ENCODE measurements at regions not wholly inside any gene's neighbourhood (a gene's known extent, or its start where the extent isn't known, plus 50 kb on each side); places are given as distances from the start of the nearest gene placed in this dataset.

GRCh38 chr7:42700406-42701327, 211.2 kb downstream of the C7orf25 start:
- no peak overlapping the region for H3K4me3 Mint-ChIP-seq
- H3K27me3 Mint-ChIP-seq: no peaks in the 10 kb centered on the region
- no peak overlapping the region for H3K27ac Mint-ChIP-seq
- no peaks in the 10 kb centered on the region for H3K4me1 Mint-ChIP-seq
- H3K36me3 Mint-ChIP-seq (ENCODE audit: low read depth): no peaks in the 10 kb centered on the region
- no peaks in the 10 kb centered on the region for H3K9me3 ChIP-seq (ENCODE audit: control insufficient read depth, low read length, poor library complexity, severe bottlenecking)
- DNase-seq: no peak
- no peak for ATAC-seq

GRCh38 chr7:42699380-42700178, 212.3 kb downstream of the C7orf25 start:
- H3K4me1 Mint-ChIP-seq: no peaks in the 10 kb centered on the region
- no peaks in the 10 kb centered on the region for H3K9me3 ChIP-seq (ENCODE audit: control insufficient read depth, low read length, poor library complexity, severe bottlenecking)

GRCh38 chr7:42698600-42699374, 213.1 kb downstream of the C7orf25 start:
- H3K27me3 Mint-ChIP-seq: peaks cover 5% of the 10 kb centered on the region
- DNase-seq: no peak

More at GRCh38 chr7:42699380-42700178, 212.3 kb downstream of the C7orf25 start:
- Mint-ChIP-seq H3K27me3 (peaks cover 5% of the 10 kb centered on the region), H3K27ac (no peak overlapping the region), H3K36me3 (ENCODE audit: low read depth) (no peaks in the 10 kb centered on the region), H3K4me3 (no peak overlapping the region)
- no peak for DNase-seq
- no peak for ATAC-seq

GRCh38 chr7:42694894-42695507, 216.9 kb downstream of the C7orf25 start:
- Mint-ChIP-seq H3K27ac (no peak overlapping the region), H3K27me3 (peaks cover 5% of the 10 kb centered on the region), H3K4me1 (no peaks in the 10 kb centered on the region), H3K4me3 (no peak overlapping the region), H3K36me3 (ENCODE audit: low read depth) (no peaks in the 10 kb centered on the region)
- no peak for ATAC-seq
- no peaks in the 10 kb centered on the region for H3K9me3 ChIP-seq (ENCODE audit: control insufficient read depth, low read length, poor library complexity, severe bottlenecking)
- DNase-seq: no peak

More at GRCh38 chr7:42698600-42699374, 213.1 kb downstream of the C7orf25 start:
- Mint-ChIP-seq H3K36me3 (ENCODE audit: low read depth) (no peaks in the 10 kb centered on the region), H3K4me3 (no peak overlapping the region), H3K4me1 (no peaks in the 10 kb centered on the region), H3K27ac (no peak overlapping the region)
- H3K9me3 ChIP-seq (ENCODE audit: control insufficient read depth, low read length, poor library complexity, severe bottlenecking): no peaks in the 10 kb centered on the region
- no peak for ATAC-seq

GRCh38 chr7:42693722-42694121, 218.1 kb downstream of the C7orf25 start:
- DNase-seq (no peak), ATAC-seq (no peak)
- no peaks in the 10 kb centered on the region for H3K36me3 Mint-ChIP-seq (ENCODE audit: low read depth)
- H3K27me3 Mint-ChIP-seq: peaks cover 5% of the 10 kb centered on the region
- no peaks in the 10 kb centered on the region for H3K4me1 Mint-ChIP-seq
- H3K9me3 ChIP-seq (ENCODE audit: control insufficient read depth, low read length, poor library complexity, severe bottlenecking): no peaks in the 10 kb centered on the region
- H3K27ac Mint-ChIP-seq: no peak overlapping the region
- H3K4me3 Mint-ChIP-seq: no peak overlapping the region

- DNase-seq (no peak), ATAC-seq (no peak)
- Mint-ChIP-seq H3K27ac (no peak overlapping the region), H3K36me3 (ENCODE audit: low read depth) (no peaks in the 10 kb centered on the region), H3K27me3 (peaks cover 5% of the 10 kb centered on the region), H3K4me3 (no peak overlapping the region), H3K4me1 (no peaks in the 10 kb centered on the region)
- H3K9me3 ChIP-seq (ENCODE audit: control insufficient read depth, low read length, poor library complexity, severe bottlenecking): no peaks in the 10 kb centered on the region
These were observed 219.2 kb downstream of the C7orf25 start for GRCh38 chr7:42692621-42693020.

- H3K27ac Mint-ChIP-seq: no peak overlapping the region
- ATAC-seq (no peak), DNase-seq (no peak)
- no peak overlapping the region for H3K4me3 Mint-ChIP-seq
- peaks cover 5% of the 10 kb centered on the region for H3K27me3 Mint-ChIP-seq
- no peaks in the 10 kb centered on the region for H3K4me1 Mint-ChIP-seq
- H3K9me3 ChIP-seq (ENCODE audit: control insufficient read depth, low read length, poor library complexity, severe bottlenecking): no peaks in the 10 kb centered on the region
- no peaks in the 10 kb centered on the region for H3K36me3 Mint-ChIP-seq (ENCODE audit: low read depth)
These were observed 220.9 kb downstream of the C7orf25 start for GRCh38 chr7:42690794-42691639.

GRCh38 chr7:42689626-42690025, 222.2 kb downstream of the C7orf25 start:
- no peak overlapping the region for H3K27ac Mint-ChIP-seq

GRCh38 chr7:42688056-42688371, 223.9 kb downstream of the C7orf25 start:
- ATAC-seq (no peak), DNase-seq (no peak)
- no peak overlapping the region for H3K27ac Mint-ChIP-seq
- H3K4me1 Mint-ChIP-seq: no peaks in the 10 kb centered on the region
- no peak overlapping the region for H3K4me3 Mint-ChIP-seq
- no peaks in the 10 kb centered on the region for H3K36me3 Mint-ChIP-seq (ENCODE audit: low read depth)
- H3K9me3 ChIP-seq (ENCODE audit: control insufficient read depth, low read length, poor library complexity, severe bottlenecking): no peaks in the 10 kb centered on the region
- H3K27me3 Mint-ChIP-seq: no peaks in the 10 kb centered on the region

More at GRCh38 chr7:42689626-42690025, 222.2 kb downstream of the C7orf25 start:
- no peak overlapping the region for H3K4me3 Mint-ChIP-seq
- no peaks in the 10 kb centered on the region for H3K9me3 ChIP-seq (ENCODE audit: control insufficient read depth, low read length, poor library complexity, severe bottlenecking)
- ATAC-seq (no peak), DNase-seq (no peak)
- no peaks in the 10 kb centered on the region for H3K36me3 Mint-ChIP-seq (ENCODE audit: low read depth)
- H3K4me1 Mint-ChIP-seq: no peaks in the 10 kb centered on the region
- H3K27me3 Mint-ChIP-seq: no peaks in the 10 kb centered on the region

- H3K27me3 Mint-ChIP-seq: no peaks in the 10 kb centered on the region
- no peak for DNase-seq
- H3K36me3 Mint-ChIP-seq (ENCODE audit: low read depth): no peaks in the 10 kb centered on the region
- H3K4me1 Mint-ChIP-seq: no peaks in the 10 kb centered on the region
- ATAC-seq: no peak
- no peak overlapping the region for H3K27ac Mint-ChIP-seq
- no peak overlapping the region for H3K4me3 Mint-ChIP-seq
- H3K9me3 ChIP-seq (ENCODE audit: control insufficient read depth, low read length, poor library complexity, severe bottlenecking): no peaks in the 10 kb centered on the region
These were observed 224.4 kb downstream of the C7orf25 start for GRCh38 chr7:42687211-42688055.

GRCh38 chr7:42686594-42687156, 225.2 kb downstream of the C7orf25 start:
- Mint-ChIP-seq H3K4me1 (no peaks in the 10 kb centered on the region), H3K27ac (no peak overlapping the region), H3K27me3 (no peaks in the 10 kb centered on the region), H3K4me3 (no peak overlapping the region), H3K36me3 (ENCODE audit: low read depth) (no peaks in the 10 kb centered on the region)
- DNase-seq: no peak
- no peak for ATAC-seq
- H3K9me3 ChIP-seq (ENCODE audit: control insufficient read depth, low read length, poor library complexity, severe bottlenecking): no peaks in the 10 kb centered on the region
